Mammary epithelial cell (primary cell): ENCODE measurements at regions not wholly inside any gene's neighbourhood (a gene's known extent, or its start where the extent isn't known, plus 50 kb on each side); places are given as distances from the start of the nearest gene placed in this dataset.

ENCODE experiments used
- CTCF ChIP-seq, 2 donors: IDR thresholded peaks in 1 of 2; conservative IDR thresholded peaks in 1 of 2; 2 replicates each; pipeline ENCODE4 v1.5.1; 2011 to 2012; ENCODE audit warnings: inconsistent platforms in 2 of 2, low read length in 2 of 2, mild to moderate bottlenecking in 2 of 2, control low read depth in 1 of 2, low read depth in 1 of 2; ENCODE audit not compliant: insufficient read depth in 1 of 2; ENCODE audit errors: extremely low read depth in 1 of 2
- EZH2 ChIP-seq: IDR thresholded peaks from 2 replicates; pipeline ENCODE4 v1.6.1; 2012; ENCODE audit warnings: low read length, inconsistent platforms, borderline replicate concordance

- TF ChIP-seq CTCF (conservative IDR thresholded peaks at IDR 0.05 in 1 of 2, IDR thresholded peaks at IDR 0.05 in 1 of 2; ENCODE audit: extremely low read depth in 1 of 2, insufficient read depth in 1 of 2, low read depth in 1 of 2, low read length in 2 of 2) (no peak), EZH2 (no peak)
These were observed 113.6 kb upstream of the PCLO start for GRCh38 chr7:83276250-83276649.
